NCI-H82 treated with DMSO at 0.1 percent for 48 hours (cell line): ENCODE measurements at regions not wholly inside any gene's neighbourhood (a gene's known extent, or its start where the extent isn't known, plus 50 kb on each side); places are given as distances from the start of the nearest gene placed in this dataset.

Experiments used
- DNase-seq: peaks from one replicate; lab custom pipeline; 2025; ENCODE audit not compliant: unreplicated experiment; lab: John Stamatoyannopoulos, UW

- no peak for DNase-seq
These were observed 353.9 kb upstream of the RARB start for GRCh38 chr3:25074149-25074548.

GRCh38 chr3:25080461-25080860 is 347.6 kb upstream of the RARB start:
- no peak for DNase-seq

DNA sequence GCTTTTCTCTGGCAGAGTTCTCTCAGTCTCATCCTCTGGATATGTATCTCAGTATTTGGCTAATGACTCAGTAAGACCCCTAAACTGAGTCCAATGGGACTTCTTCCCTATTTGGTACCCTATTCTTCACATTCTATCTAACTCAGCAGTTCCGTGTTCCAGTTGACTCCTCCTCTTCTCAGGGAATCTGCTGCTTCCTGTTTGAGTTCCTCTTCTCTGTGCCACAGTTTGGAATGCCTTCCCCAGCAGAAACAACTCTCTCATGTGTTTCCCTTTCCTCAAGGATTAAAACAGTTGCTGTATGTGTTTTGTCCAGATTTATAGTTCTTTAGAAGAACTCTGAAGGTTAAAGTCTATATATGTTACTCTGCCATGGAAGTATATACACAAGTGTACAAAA is 344.0 kb upstream of the RARB start:
- no peak for DNase-seq

DNA sequence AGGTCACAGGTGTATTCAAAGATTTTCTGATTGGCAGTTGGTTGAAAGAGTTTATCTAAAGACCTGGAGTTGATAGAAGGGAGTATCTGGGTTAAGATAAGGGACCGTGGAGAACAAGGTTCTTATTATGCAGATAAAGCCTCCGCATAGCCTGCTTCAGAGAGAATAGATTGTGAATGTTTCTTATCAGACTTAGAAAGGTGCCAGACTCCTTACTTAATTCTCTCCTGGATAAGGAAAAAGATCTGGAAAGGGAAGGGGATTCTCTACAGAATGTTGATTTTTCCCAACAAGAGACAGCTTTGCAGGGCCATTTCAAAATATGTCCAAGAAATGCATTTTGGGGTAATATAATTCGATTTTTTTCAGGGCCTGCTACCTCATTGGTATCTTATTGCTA is 341.3 kb upstream of the RARB start:
- no peak for DNase-seq

- DNase-seq = no peak
These were observed 339.8 kb upstream of the RARB start for GRCh38 chr3:25088284-25088683.

DNA sequence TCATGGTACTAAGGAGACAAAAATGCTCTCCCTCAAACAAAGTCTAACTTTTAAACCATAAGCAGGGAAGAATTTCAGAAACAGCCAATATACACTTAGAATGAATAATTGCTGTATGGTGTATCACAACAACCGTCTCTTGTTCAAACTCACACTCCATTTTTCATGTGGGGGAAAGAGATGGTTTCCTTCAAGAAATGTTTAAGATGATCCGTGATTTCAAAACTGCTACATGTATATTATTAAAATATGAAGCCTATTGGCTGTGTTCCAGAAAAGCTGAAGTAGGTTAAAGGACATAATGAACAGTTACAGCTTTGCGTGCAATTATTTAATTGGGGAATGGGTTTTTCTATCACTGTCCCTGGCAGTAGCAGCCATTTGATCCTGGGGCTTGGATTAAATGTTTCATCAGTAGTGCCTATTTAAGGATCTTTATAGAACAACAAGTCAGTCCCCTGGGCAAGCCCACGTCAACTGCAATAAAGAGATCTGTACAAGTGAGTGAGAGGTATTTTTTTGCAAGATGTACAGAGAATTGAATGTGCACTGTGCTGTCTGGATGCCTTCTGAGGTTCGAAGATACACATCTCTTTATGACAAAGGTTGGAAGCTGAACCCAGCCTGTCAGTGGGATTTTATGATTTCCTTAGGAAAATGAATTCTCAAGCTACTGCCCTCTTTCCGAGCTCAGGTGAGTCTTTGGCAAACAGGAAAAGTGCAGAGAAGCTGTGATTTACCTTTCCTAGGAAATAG is 337.2 kb upstream of the RARB start:
- no peak for DNase-seq

GRCh38 chr3:25091934-25092333 is 336.1 kb upstream of the RARB start:
- DNase-seq = no peak

DNA sequence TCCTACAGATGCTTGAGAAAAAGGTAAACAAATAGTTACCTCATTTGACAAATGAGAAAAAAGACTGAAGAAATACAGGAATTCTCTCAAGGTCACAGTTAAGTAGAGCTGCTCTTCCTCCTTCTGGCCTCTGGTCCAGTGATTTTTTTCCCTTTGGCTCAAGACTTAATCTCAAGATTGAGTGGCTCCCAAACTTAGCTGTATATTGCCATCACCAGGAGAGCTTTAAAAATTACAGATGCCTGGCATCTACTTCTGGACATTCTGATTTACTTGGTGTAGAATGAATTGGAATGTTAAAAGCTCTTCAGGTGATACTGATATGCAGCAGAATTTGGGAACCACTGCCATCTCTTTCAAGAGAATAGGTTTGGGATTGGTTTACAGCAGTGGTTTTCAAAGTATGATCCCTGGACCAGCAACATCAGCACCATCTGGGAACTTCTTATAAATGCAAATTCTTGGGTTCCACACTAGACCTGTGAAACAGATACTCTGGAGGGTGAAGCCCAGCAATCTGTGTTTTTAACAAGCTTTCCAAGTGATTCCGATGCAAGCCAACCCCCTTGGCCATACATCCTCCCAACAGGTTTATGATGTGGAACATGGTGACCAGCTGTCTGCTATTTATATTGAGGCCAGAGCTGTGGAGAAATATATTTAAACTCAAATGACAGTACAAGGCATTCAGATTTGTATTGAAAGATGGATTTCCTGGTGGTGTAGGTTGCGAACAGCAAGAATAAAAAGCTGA is 333.0 kb upstream of the RARB start:
- DNase-seq = no peak

DNA sequence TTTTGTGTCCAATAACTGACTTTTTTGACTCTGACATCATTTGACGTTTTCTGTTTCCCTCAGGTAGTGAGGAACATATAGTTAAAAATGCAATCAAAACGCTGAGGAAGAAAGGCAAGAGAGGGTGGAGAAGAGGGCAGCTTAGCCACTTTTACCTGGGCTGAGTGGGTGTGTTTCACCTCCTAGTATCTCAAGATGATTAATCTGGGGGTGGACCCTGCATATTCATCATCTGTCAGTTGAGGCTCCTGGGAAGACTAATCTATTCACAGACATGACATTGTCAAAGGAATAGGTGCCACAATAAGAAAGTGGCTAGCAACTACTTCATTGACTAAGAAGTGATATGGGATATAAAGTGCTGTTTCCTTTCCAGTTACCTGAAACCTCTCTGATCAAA is 331.5 kb upstream of the RARB start:
- no peak for DNase-seq

- DNase-seq = no peak
These were observed 331.0 kb upstream of the RARB start for GRCh38 chr3:25097023-25097422.

DNA sequence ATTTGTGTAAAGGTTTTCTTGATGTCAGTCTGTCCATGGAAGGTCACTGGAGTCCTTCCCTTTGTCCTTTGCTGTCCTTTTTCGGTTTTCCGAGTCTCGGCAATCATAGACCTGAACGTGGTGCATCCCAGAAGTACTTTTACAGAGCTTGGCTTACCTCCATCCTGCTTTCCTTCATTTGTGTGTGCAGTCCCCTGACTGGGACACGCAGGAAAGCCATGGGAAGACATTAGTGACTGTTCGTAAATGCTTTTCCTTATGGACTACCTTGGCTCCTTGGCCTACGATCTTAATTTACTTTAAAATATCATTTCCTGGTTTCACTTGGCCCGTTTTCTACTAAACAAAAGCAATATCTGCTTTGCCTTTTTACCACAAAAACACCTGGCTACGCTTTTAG is 328.4 kb upstream of the RARB start:
- DNase-seq = no peak

DNA sequence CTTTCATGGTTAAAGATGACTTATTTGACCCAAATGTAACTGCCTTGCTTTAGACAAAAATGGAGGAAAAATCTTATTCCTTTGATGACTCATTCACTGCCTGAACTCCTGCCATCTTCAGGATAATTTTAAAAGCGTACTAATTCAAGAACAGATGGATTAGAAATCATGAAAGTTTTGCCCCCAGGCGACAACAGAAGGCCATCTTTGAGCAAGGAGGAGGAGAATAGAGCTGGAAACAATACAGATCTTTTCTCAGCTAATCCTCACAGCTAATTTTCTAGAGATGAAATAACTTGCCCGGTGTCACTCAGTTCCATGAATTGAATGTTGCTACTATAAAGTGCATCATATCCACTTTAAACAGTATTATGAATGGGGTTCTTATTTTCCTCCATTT is 324.7 kb upstream of the RARB start:
- DNase-seq = no peak

DNA sequence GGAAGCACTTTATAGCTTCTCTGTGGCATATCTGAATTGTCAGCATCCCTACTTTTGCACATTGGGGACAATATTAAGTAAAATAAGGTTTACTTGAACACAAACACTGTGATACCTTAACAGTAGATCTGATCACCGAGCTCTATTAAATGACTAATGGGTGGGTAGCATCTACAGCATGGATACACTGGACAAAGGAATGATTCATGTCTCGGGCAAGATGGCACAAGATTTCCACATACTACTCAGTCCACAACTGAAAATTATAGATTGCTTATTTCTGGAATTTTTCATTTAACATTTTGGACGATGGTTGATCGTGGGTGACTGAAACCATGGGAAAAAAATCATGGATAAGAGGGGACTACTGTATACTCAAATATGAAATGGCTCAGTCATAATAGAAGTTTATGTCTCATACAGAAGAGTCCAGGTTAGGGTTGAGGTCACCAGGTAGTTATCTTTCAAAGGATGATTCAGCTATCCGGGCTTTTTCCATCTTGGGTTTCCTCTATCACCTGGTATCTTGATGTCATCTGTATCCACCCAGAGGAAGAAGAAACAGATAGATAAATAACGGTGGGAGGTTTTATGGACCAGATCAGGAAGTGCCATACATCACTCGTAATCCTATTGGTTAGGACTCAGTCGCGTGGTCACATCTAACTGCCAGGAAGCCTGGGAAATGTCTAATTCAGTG is 320.0 kb upstream of the RARB start:
- DNase-seq = no peak

GRCh38 chr3:25110642-25111041 is 317.4 kb upstream of the RARB start:
- no peak for DNase-seq

DNA sequence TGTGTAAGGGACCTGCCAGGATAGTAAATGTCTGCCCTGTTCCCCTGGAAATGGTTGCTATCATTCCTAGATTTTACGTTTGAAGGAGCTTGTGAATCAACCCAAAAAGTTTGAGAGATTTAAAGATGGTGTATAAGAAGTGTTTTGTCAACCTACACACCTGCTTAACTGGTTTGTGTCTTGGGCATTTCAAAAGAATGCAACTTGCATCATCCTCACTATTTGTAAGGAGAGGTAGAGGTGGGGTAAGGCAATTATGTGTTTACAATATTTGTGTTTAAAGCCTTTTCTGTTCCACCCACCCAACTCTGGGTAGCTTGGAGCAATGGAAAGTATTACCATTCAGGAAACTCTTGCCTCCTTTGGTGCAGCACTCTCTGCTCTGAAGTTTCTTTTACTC is 314.2 kb upstream of the RARB start:
- no peak for DNase-seq

DNA sequence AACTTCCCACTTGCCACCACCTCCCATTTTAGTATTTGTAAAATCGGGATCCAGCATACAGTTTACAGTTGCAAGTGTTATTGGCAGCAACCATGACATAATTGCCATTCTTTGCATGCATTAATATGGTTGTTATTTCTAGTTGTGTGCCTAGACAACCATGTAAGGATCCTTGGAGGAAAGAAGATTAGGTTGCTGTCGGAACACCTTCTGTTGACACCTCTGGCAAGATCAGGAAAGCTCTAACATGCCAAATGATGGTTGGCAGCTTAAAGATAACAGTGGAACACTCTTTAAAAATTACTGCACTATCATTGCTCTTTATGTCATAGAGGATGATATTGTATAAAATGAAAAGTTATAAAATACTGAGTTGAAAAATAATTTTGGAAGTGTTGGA is 313.5 kb upstream of the RARB start:
- no peak for DNase-seq

- no peak for DNase-seq
These were observed 311.0 kb upstream of the RARB start for GRCh38 chr3:25117005-25117593.

DNA sequence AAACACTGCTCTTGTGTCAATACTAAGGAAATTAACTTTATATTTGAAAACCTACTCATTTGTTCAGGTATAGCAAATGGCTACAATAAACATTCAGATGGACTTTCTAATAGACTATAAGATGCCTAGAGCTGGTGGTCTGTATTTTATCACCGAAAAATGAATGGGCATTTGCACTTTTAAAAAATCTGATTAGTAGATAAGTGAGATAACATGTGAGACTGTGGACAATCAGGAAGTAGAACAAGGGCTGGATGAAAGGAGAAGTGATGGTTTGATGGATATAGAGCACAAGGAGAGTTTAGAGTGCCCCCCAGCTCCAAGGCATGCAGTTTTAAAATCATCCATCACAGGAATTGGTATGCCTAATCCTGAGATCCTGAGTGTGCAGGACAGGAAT is 308.4 kb upstream of the RARB start:
- no peak for DNase-seq

GRCh38 chr3:25120665-25121064 is 307.4 kb upstream of the RARB start:
- no peak for DNase-seq

- no peak for DNase-seq
These were observed 302.9 kb upstream of the RARB start for GRCh38 chr3:25125201-25125600.

- no peak for DNase-seq
These were observed 299.3 kb upstream of the RARB start for GRCh38 chr3:25128735-25129134.
